ENCODE measurements at regions not wholly inside any gene's neighbourhood (a gene's known extent, or its start where the extent isn't known, plus 50 kb on each side); places are given as distances from the start of the nearest gene placed in this dataset.
A peak's percentile ranks its signal among the peaks of the same experiment; 100 is the strongest.
"Not testable (repeated sequence)": the region's sequence is repeated elsewhere in the genome, so short reads cannot be mapped to it uniquely, and the experiment has no call there.

DNA sequence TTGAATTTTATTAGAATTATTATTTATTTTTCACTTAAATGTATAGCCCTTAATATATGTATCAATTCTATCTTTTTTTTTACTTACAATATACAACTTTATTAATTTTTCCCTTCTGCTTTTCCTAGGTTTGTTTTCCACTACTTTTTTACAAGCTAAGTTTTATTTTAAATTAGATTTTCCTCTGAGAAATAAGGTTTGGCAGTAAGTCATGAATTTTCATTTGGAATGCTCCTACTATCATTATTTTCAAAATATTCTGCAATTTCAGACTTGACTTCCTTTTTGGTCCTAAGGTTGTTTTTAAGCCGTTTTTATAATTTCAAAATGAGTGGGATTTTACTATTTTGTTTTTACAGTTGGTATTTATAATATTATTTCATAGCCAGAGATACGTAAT, 222.8 kb upstream of the PIEZO2 start:
- no peak for DNase-seq

GRCh38 chr18:11369556-11369955, 220.2 kb upstream of the PIEZO2 start:
- DNase-seq = peak; percentile 53

DNA sequence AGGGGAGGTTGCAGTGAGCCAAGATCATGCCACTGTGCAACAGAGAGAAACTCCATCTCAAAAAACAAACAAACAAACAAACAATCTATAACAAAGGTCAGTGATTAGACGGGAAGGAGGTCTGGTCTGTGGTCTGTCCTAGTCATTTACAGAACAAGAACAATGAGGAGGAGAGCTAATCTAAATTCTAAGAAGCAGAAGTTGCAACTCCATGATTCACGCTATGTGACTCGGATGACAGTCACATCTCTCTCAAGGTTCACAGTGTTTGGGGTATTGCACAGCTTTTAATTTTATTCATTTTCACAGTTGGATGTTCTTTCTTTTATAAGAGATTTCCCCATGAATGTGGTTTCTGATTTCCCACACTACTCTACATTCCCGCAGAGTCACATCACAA, 218.7 kb upstream of the PIEZO2 start:
- peak; percentile 16 for DNase-seq

- DNase-seq = no peak
These were observed 218.0 kb upstream of the PIEZO2 start for GRCh38 chr18:11367351-11367750.

DNA sequence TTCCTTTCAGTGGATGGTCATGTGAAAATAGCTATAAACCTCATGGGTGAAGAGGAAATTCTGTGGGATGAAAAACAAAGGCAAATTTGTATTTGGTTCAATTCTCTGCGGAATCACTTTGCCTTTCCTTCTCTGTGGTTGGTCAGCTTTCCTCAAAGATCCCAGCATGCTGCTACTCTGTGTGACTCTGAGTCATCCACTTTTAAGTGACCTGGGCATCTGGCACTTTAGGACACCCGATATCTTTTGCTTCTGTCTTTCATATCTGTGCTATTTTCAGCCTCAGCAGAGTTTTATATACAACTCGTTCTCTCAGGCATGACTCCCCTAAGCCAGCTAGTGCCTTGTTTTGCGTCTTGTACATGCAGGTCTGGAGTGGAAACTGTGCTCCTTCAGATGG, 217.0 kb upstream of the PIEZO2 start:
- DNase-seq = no peak

DNA sequence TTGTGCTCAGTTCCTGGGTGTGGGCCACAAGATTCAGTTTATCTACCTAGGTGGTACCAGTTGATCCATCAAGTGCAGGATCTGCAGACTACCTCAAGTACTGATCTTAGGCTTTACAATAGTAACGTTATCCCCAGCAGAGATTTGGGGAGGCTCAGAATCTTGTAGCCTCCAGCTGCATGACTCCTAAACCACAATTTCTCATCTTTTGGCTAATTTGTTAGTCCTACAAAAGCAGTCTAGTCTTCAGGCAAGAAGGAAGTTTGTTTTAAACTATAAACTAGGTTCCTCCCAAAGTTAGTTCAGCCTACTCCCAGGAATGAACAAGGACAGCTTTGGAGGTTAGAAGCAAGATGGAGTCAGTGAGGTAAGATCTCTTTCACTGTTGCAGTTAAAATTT, 213.5 kb upstream of the PIEZO2 start:
- DNase-seq = no peak

GRCh38 chr18:11361862-11362261, 212.5 kb upstream of the PIEZO2 start:
- DNase-seq = not testable (repeated sequence)

DNA sequence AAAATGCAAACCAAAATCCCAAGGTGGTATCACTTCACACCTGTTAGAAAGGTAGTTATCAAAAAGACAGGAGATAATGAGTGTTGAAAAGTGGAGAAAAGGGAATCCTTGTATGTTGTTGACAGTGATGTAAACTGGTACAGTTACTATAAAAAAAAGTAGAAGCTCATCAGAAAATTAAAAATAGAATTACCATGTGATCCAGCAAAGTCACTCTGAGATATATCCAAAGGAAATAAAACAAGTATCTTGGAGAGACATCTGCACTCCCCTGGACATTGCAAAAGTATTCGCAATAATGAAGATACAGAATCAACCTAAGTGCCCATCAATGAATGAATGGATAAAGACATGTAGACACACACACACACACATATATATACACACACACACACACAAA, 208.3 kb upstream of the PIEZO2 start:
- no peak for DNase-seq

DNA sequence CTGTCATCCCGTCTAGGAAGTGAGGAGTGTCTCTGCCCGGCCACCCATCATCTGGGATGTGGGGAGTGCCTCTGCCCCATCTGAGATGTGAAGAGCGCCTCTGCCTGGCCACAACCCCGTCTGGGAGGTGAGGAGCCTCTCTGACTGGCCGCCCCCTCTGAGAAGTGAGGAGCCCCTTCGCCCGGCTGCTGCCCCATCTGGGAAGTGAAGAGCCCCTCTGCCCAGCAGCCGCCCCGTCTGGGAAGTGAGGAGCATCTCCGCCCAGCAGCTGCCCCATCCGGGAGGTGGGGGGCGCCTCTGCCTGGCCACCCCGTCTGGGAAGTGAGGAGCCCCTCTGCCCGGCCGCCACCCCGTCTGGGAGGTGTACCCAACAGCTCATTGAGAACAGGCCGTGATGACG, 195.2 kb upstream of the PIEZO2 start:
- not testable (repeated sequence) for DNase-seq

- DNase-seq = no peak
These were observed 193.7 kb upstream of the PIEZO2 start for GRCh38 chr18:11343096-11343495.

GRCh38 chr18:11342115-11342514, 192.7 kb upstream of the PIEZO2 start:
- not testable (repeated sequence) for DNase-seq

GRCh38 chr18:11339188-11339775, 189.9 kb upstream of the PIEZO2 start:
- DNase-seq = no peak

DNA sequence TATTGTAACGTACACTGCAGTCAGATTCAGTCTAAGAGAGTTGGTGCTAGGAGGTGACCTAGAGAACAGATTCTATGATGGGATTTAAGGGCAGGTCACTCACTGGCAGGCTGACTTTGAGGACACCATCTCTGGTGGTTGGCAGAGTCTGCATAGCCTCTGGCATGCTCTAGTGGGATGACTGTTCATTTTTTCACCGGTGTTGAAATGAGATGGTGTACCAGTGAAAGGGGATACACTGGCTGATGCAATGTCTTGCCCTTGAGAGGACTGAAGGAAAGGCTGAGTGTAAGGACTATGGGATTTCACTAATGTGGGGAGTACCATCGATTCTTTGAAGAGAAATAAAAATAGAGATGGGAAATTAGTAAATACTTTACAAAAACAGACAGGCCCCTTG, 186.9 kb upstream of the PIEZO2 start:
- DNase-seq = no peak

GRCh38 chr18:11327391-11328009, 178.1 kb upstream of the PIEZO2 start:
- no peak for DNase-seq

- DNase-seq = no peak
These were observed 175.8 kb upstream of the PIEZO2 start for GRCh38 chr18:11324956-11325882.

DNA sequence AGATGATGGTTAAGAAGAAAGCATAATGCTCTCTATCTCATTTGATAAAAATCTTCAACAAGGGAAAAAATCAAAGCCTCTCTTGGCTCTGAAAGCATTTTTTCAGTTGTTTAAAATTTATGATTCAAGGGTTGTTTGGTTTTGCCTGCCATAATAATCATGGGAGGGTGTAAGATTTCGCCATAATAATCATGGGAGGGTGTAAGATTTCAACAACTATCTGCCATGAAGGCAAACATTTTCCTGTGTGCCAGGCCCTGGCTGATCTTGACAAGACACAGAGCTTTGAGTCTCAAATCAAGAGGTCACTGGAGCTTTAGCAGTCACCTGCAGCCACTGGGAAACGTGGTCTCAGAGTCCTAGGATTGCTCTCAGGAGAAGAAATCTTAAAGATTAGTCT, 175.1 kb upstream of the PIEZO2 start:
- no peak for DNase-seq

DNA sequence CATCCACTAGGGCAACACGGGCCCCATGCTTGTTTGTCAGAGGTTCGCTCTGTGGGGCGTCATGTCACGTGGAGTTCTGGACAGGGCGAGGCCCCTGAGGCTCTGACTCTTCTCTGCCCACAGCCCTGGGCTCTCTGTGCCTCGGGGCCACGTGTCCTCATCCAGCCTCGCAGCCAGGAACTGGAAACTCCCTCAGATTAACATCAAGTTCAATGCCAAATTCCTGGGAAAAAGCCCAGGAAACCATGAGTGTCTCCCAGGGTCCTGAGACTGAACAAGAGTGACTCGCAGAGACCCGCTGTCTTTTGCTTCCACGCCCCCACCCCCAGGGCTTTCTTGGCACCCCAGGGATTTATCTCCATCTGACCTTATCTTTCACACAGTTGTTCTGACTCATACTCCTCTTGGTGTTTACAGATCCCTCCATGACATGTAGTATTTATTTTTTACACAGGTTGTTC, 174.0 kb upstream of the PIEZO2 start:
- DNase-seq = no peak

DNA sequence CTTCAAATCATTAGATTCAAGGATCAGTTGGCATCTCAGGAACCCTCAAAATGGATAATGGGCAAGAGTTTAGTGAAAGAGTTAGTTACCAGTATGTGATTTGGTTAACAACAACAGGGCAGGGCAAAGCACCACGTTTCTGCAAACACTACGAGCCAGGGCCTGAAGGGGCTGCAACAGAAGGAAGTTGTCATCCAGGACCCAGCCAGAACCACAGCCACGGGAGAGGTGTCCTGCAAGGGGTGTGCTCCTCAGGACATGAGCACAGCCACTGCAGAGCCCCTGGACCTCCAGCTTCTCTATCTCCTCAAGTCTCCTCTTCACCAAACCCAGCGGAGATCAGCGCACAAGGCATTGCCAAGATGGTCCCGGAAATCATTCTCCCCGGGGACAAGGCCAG, 173.3 kb upstream of the PIEZO2 start:
- DNase-seq = no peak

- no peak for DNase-seq
These were observed 172.6 kb upstream of the PIEZO2 start for GRCh38 chr18:11322006-11322405.

DNA sequence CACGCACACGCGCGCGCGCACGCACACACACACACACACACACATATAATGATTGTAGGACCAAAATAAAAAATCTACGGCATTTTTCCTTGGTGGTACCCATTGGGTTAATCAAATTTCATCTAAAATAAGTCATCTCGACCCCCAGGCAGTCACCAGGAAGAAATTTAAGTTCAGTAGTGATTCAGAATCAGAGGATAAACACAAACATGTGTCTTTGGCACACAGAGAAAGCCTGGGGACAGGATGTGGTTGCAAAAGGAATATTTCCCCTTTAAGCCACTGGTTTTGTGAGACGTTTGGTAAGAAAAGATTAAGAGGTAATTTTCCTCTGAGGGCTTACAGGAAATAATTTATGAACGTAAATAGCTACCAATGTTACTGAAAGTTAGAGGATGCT, 171.6 kb upstream of the PIEZO2 start:
- peak; percentile 9 for DNase-seq

DNA sequence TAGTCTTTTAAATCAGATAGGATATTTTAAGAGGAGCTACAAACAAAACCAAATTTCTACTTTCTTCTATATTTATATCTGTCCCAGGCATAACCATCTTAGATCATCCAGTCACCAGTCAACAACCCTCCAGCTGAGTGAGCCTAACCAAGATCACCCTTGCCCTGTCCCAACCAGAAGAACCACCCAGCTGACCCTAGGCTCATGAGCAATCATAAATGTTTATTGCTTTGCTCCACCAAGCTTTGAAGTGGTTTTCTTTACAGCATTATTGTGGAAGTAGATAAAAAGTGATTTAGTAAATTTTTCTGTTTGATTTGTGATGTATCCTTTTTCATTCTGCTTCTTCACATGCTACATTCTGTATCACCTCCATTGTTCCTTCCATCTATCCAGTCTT, 167.2 kb upstream of the PIEZO2 start:
- DNase-seq = no peak

DNA sequence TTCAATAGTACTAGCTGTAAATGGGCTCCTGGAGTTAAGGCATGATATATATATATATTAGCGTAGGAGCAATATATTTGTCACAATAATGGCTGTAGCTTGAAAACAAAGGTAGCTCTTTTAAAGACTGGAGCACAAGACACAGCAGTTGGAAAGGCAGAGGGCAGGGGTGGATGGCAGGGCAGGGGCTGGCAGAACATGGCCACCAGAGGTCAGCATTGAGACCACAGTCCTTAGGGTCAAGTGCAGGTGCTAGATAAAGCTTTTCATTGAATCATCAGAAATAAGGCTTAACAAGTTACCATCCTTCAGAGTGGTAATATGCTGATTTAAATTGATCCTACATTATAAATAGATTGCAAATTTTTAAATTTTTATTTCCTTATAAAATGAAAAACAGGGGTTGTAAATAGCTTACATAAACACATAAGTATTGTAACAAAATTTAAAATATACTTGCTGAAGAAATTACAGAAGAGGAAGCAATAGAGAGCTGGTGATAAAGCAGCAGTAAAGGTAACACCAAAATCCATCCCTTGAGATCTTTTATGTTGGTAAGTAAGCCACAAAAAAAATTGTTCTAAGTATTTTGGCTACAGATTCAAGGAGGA, 161.2 kb upstream of the PIEZO2 start:
- DNase-seq = peak; percentile 81

DNA sequence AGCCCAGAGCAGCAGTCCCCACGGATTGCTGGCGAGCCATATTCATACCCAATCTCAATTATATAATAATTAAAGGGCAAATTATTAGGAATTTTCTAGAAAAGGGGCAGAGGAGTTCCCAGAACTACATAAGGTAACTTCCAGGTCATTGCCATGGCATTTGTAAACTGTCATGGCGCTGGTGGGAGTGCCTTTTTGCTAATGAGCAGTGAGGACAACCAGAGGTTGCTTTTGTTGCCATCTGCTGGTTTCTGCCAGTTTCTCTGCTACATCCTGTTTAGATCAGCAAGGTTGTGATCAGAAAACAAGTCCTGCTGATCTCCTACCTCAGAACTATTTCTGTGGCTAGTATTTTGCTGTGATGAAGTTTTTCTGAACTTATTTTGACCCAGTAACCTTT, 159.8 kb upstream of the PIEZO2 start:
- peak; percentile 31 for DNase-seq

GRCh38 chr18:11308499-11308898, 159.1 kb upstream of the PIEZO2 start:
- peak; percentile 29 for DNase-seq

Data from hematopoietic multipotent progenitor cell treated with erythropoietin and hydrocortisone succinate and interleukin-3 and kit ligand, for 6 days (in vitro differentiated cells).